GM18873 (cell line): ENCODE measurements at regions not wholly inside any gene's neighbourhood (a gene's known extent, or its start where the extent isn't known, plus 50 kb on each side); places are given as distances from the start of the nearest gene placed in this dataset.

Experiments
- ATAC-seq: cut with Tn5 transposase; IDR thresholded peaks from one replicate; pipeline ENCODE4 v1.9.1; 2021; ENCODE audit warnings: mild to moderate bottlenecking, moderate library complexity, moderate number of reproducible peaks; ENCODE audit not compliant: unreplicated experiment, low FRiP score

DNA sequence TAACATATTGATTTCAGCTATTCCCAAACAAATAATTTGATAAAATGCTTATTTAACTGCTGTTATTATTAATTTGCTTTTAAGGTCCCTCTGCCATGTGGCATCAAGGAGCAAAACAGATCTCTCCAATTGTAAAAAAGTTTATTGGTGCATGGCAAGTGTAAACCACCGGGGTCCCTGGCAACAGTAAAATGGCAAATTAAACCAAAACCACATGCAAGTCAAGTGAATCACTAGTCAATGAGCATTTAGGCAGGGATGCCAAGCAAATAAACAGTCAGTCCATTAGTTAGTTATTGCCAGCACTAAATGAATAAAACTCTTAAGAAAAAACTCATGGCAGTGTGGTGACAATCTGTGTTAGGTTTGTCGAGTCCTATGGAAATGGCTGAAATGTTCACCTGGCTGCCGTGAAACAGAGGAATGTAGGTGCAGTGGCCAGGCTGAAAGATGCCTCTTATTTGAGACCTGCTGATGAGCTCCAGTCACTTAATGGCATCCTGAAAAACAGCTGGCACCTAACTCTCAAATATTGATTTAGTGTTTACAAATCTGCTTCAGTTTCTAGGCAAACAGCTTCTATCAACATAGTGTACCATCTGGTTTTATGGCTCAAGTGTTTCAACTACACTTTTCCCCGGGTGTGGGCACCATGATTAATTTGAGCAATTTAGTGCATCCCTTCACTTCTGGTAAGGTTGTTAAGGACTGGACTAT lies 296.5 kb upstream of the ITGA1 start:
- no peak for ATAC-seq

- ATAC-seq: no peak
Measured at GRCh38 chr5:52491818-52492217, 295.9 kb upstream of the ITGA1 start.

DNA sequence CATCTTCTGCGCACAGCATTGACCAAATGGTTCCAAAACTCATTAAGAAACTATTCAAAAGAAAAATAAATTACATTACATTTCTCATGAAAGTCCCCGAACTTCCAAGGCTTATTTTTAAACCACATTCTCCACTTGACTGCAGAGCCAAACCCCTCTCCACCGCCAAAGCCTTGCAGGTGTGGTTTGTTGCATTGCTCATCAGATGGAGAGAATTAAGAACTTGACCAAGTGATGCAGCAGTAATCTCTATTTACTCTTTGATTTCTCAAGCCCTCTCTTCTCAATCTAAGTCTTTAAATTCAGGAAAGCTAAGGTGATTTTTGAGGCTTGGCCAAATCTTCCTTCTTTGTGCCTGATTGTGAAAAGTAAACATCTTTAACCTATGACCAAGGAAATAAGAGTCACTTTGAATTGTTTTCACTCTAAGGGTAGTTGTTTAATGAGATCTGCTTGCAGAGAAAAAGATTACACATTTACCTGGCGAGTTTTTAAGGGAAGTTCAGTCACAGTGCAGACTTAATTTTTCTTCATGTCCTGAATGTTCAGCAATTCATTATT lies 290.5 kb upstream of the ITGA1 start:
- no peak for ATAC-seq

- ATAC-seq: no peak
Measured at GRCh38 chr5:52498607-52499006, 289.1 kb upstream of the ITGA1 start.

- ATAC-seq: no peak
Measured at GRCh38 chr5:52502460-52502999, 285.2 kb upstream of the ITGA1 start.

DNA sequence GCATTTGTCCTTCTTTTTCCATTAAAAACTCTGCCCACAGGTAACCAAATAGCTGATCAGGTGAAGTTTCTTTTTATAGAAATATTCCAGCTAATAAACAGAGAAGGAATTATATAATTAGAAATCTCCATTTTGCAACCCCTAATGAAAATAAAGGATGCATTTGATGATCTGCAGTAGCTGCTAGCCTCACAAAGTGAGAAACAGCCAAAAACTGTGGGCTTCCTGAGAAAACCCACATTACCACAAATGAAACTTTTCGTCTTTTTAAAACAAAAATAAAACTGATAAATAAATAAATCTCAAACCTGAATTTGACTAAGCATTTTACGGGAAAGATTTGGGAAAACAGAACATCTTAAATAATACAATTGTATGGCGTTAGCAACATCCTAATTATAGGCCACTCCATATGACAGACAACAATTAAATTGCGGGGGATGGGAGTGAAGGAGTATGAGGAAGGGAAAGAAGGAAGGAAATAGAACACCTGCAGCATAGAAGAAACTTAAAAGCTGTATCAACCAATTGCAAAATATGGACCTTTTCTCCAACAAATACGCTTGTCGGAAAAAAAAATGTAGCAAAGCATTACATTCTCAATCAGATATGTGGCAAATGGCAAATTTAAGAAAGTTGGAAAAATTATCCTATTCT lies 283.0 kb upstream of the ITGA1 start:
- no peak for ATAC-seq

- ATAC-seq: no peak
Measured at GRCh38 chr5:52517667-52518066, 270.0 kb upstream of the ITGA1 start.

DNA sequence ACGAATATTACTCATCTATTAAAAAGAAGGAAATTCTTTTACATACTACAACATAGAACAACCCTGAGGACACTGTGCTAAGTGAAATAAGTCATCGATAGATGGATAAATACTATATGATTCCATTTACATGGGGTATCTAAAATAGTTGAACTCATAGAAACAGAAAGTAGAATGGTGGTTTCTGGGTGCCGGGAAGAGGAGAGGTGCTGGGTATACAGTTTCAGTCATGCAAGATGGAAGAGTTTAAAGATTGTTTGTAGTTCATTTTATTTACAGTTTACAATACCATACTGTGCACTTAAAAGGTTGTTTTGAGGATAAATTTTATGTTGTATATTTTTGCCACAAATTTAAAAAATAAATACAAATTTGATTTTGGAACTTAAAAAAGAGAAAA lies 267.5 kb upstream of the ITGA1 start:
- no peak for ATAC-seq

- no peak for ATAC-seq
Measured at GRCh38 chr5:52521236-52521635, 266.5 kb upstream of the ITGA1 start.

- no peak for ATAC-seq
Measured at GRCh38 chr5:52523701-52524100, 264.0 kb upstream of the ITGA1 start.

- no peak for ATAC-seq
Measured at GRCh38 chr5:52531105-52531504, 256.6 kb upstream of the ITGA1 start.

DNA sequence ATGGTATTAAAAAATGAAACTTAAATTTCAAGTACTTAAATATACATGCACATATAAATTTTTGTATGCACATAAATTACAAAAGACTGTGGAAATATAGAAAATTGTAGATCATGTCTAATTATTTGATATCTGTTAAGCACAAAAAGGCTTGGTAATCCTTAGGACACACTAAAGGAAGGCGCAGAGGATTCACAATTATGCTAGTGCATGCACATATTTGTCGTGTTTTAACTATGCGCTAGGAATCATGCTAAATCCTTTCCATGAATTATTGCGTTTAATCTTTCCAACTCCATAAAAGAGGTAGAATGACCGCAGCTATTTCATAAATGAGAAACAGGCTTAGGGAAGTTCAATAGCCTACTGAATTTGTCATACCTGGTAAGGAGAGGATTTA lies 244.1 kb upstream of the ITGA1 start:
- no peak for ATAC-seq

- no peak for ATAC-seq
Measured at GRCh38 chr5:52544738-52545137, 243.0 kb upstream of the ITGA1 start.

GRCh38 chr5:52554293-52554692 lies 233.4 kb upstream of the ITGA1 start:
- ATAC-seq: no peak

- ATAC-seq: no peak
Measured at GRCh38 chr5:52560366-52560765, 227.3 kb upstream of the ITGA1 start.

DNA sequence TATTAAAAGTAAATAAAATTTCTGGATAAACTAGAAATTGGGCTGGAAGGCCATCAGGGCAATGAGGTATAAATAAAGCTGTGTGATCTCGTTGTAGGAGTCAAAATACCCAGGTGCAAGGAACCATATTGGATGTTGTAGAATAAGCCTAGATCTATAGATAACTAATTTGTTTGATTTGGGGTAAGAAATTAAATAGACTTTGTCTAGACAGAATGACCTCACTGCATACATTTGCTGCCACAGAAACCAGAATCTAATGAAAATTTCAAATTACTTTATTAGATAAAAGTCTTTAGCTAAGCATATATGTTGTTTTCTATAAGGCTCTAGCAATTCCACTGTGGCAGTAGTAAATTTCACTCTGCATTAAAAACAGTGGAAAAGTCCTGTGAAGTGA lies 225.2 kb upstream of the ITGA1 start:
- ATAC-seq: no peak

DNA sequence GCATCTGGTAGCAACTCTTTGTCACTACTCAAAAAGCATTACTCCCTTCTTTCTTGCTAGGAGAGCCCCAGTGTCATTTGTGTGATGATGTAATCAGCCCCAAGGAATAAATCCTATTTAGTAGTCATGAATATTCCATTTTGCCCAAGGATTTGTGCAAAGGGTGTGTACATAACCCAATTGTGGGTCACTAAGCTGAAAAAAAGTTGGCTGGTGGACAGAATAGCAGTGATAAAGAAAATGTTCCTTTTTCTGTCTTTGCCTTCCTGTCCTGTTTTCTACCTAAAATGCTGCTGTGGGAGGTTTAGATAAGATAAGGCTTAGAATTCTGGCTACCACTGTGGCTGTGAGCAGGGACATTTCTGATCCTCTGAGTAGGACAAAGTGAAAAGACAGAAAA lies 223.1 kb upstream of the ITGA1 start:
- no peak for ATAC-seq

GRCh38 chr5:52577546-52577945 lies 210.2 kb upstream of the ITGA1 start:
- no peak for ATAC-seq

DNA sequence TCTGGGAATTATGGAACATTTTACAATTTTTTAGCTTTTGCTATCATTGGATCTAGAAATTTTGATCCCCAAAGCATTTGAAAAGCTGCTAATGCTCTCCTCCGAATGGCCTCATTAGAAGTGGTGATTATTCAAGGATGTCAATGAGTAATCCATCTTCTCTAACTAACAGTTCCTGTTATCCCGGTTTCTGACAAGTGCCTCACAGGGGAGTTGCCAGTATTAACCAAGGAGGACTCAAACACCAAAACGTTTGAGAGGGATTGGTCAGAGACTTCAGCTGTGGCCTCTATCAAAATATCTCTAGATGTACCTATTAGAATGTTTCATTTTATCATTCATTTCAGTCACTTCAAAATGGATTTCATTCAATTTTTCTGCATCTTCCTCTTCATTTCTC lies 208.3 kb upstream of the ITGA1 start:
- ATAC-seq: no peak

DNA sequence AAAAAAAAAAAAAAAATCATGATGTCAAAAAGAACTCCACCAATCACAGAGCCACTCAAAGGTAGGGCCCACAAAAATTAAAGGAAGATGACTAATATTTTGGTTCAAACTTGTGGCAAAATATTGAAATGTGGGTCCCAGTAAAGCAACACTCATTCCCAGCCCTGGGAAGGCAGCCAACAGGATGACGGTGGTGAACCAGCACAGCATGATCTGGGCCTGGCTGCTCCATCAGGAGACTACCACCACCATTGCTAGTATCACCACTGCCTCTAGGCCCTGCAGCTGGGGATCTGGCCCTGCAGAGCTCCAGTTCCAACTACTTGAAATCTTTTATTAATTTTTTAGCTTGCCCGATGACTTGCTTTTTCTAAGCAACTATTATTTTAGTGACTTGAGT lies 206.8 kb upstream of the ITGA1 start:
- ATAC-seq: no peak

DNA sequence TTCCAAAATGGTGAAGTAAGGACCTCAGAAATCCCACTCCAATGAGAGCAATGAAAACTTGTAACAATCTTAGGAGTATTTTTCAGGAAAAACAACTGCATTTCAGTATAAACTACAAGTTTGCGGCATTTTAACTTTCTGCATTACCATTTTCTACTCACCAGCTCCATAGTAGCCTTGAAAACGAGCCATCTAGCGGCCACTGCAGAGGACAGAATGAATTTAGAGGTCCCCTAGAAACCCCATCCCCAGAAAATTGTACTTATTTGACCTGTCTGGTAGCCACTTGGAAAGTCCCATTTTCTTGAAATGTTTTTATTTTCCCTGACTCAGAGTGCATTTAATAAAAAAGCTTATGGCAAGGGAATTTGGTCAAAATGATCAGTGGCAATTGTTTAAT lies 205.4 kb upstream of the ITGA1 start:
- no peak for ATAC-seq

DNA sequence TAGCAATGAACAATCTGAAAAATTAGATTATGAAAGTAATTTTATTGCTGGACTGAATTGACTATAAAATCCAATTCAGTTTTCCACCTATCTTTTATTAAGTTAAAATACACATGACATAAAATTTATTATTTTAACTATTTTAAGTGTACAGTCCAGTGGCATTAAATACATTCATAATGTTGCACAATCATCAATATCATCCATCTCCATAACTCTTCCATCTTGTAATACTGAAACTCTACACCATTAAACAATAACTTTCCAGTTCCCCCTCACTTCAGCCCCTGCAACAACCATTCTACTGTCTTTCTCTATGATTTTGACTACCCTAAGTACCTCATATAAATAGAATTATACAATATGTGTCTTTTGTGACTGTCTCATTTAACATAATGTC lies 200.6 kb upstream of the ITGA1 start:
- ATAC-seq: no peak
